ENCODE measurements at regions not wholly inside any gene's neighbourhood (a gene's known extent, or its start where the extent isn't known, plus 50 kb on each side); places are given as distances from the start of the nearest gene placed in this dataset.

GRCh38 chr4:155542415-155542814 lies 124.2 kb upstream of the GUCY1A1 start (continued):
- TF ChIP-seq GATA2 (CRISPR knock-in tag; IDR thresholded peaks at IDR 0.05) (no peak), EP300 (IDR thresholded peaks at IDR 0.05; ENCODE audit: borderline replicate concordance in 1 of 2, low read depth in 1 of 2, low read length in 1 of 2) (no peak), NFIC (IDR thresholded peaks at IDR 0.05; ENCODE audit: borderline replicate concordance) (no peak), RAD21 (IDR thresholded peaks at IDR 0.05; ENCODE audit: low read length) (no peak), RFX5 (IDR thresholded peaks at IDR 0.05; ENCODE audit: low read length) (no peak), POLR2AphosphoS5 (IDR thresholded peaks at IDR 0.05; ENCODE audit: low read depth, low read length) (no peak), PBX3 (IDR thresholded peaks at IDR 0.05) (no peak), RXRA (IDR thresholded peaks at IDR 0.05; ENCODE audit: borderline replicate concordance, low read depth) (no peak), CHD2 (IDR thresholded peaks at IDR 0.05; ENCODE audit: low read length, partially characterized antibody) (no peak), SMC3 (IDR thresholded peaks at IDR 0.05; ENCODE audit: low read depth, low read length) (no peak)
- TF ChIP-seq, protein P1, sequence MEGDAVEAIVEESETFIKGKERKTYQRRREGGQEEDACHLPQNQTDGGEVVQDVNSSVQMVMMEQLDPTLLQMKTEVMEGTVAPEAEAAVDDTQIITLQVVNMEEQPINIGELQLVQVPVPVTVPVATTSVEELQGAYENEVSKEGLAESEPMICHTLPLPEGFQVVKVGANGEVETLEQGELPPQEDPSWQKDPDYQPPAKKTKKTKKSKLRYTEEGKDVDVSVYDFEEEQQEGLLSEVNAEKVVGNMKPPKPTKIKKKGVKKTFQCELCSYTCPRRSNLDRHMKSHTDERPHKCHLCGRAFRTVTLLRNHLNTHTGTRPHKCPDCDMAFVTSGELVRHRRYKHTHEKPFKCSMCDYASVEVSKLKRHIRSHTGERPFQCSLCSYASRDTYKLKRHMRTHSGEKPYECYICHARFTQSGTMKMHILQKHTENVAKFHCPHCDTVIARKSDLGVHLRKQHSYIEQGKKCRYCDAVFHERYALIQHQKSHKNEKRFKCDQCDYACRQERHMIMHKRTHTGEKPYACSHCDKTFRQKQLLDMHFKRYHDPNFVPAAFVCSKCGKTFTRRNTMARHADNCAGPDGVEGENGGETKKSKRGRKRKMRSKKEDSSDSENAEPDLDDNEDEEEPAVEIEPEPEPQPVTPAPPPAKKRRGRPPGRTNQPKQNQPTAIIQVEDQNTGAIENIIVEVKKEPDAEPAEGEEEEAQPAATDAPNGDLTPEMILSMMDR (IDR thresholded peaks at IDR 0.05) = no peak

- no peak for TF ChIP-seq NFIC (IDR thresholded peaks at IDR 0.05; ENCODE audit: borderline replicate concordance)
- no peak for TF ChIP-seq TAF1 (IDR thresholded peaks at IDR 0.05; ENCODE audit: borderline replicate concordance, low read depth, low read length)
- TF ChIP-seq PBX3 (IDR thresholded peaks at IDR 0.05) = no peak
- no peak for TF ChIP-seq SIN3A (IDR thresholded peaks at IDR 0.05; ENCODE audit: borderline replicate concordance, low read depth, low read length)
- CTCF ChIA-PET = no interaction called here
- 61% methylated on average over 3 of the region's 3 CpGs for WGBS (ENCODE audit: low lambda C conversion rate)
Measured at GRCh38 chr4:155541716-155542115, 124.9 kb upstream of the GUCY1A1 start.

More at GRCh38 chr4:155541716-155542115, 124.9 kb upstream of the GUCY1A1 start:
- Histone ChIP-seq H4K20me1 (ENCODE audit: insufficient read depth) (no peaks in the 10 kb centered on the region), H3K27ac (ENCODE audit: low read depth in 2 of 2, low read length in 1 of 2) (no peak overlapping the region), H3K9me2 (no peaks in the 10 kb centered on the region), H3F3A (replicated peaks; ENCODE audit: insufficient read depth) (peaks cover 2% of the 10 kb centered on the region), H3K4me3 (ENCODE audit: low read depth in 2 of 2, low read length in 1 of 2) (no peak overlapping the region), H3K9me3 (no peaks in the 10 kb centered on the region), H3K79me2 (ENCODE audit: insufficient read depth) (no peaks in the 10 kb centered on the region), H2AFZ (ENCODE audit: low read depth) (no peak overlapping the region), H3K9ac (no peak overlapping the region), H3K36me3 (replicated peaks in 1 of 2; ENCODE audit: control insufficient read depth in 1 of 2, insufficient read depth in 2 of 2, low read length in 1 of 2) (no peaks in the 10 kb centered on the region), H3K27me3 (ENCODE audit: insufficient read depth) (no peaks in the 10 kb centered on the region), H3K4me1 (ENCODE audit: control insufficient read depth in 1 of 2, insufficient read depth in 2 of 2, low read depth in 1 of 2, low read length in 1 of 2) (no peaks in the 10 kb centered on the region; a peak in 1 of 4 replicates), H3K4me2 (no peak overlapping the region)
- POLR2A ChIA-PET = no interaction called here
- no peak for DNase-seq
